Endodermal cell (in vitro differentiated cells): ENCODE measurements at regions not wholly inside any gene's neighbourhood (a gene's known extent, or its start where the extent isn't known, plus 50 kb on each side); places are given as distances from the start of the nearest gene placed in this dataset.

Experiments used
- DNase-seq: peaks from one replicate; pipeline ENCODE4 v3.0.0-alpha.2; 2017
- H3K27ac ChIP-seq: 2 replicates; pipeline ENCODE4 v1.5.1; 2013; ENCODE audit warnings: mild to moderate bottlenecking, low read depth, low read length, moderate library complexity
- H3K27me3 ChIP-seq: 2 replicates; pipeline ENCODE4 v1.6.1; 2013; ENCODE audit warnings: mild to moderate bottlenecking, low read length, moderate library complexity; ENCODE audit not compliant: insufficient read depth, control insufficient read depth, poor library complexity, severe bottlenecking
- H3K36me3 ChIP-seq: 2 replicates; pipeline ENCODE4 v1.7.0; 2013; ENCODE audit warnings: mild to moderate bottlenecking, low read length, moderate library complexity; ENCODE audit not compliant: control insufficient read depth, insufficient read depth
- H3K4me1 ChIP-seq: one replicate; pipeline ENCODE4 v1.7.0; 2013; ENCODE audit warnings: low read length; ENCODE audit not compliant: control insufficient read depth, insufficient read depth
- H3K4me3 ChIP-seq: 2 replicates; pipeline ENCODE4 v1.5.1; 2013; ENCODE audit warnings: mild to moderate bottlenecking, low read length, moderate library complexity
- H3K9ac ChIP-seq: 2 replicates; pipeline ENCODE4 v1.6.1; 2013; ENCODE audit warnings: mild to moderate bottlenecking, low read length, moderate library complexity; ENCODE audit not compliant: poor library complexity, severe bottlenecking; ENCODE audit errors: extremely low read depth
- H3K9me3 ChIP-seq: 2 replicates; pipeline ENCODE4 v1.6.1; 2013; ENCODE audit warnings: mild to moderate bottlenecking, low read length, moderate library complexity; ENCODE audit not compliant: control insufficient read depth
- H3K27ac Mint-ChIP-seq: 2 replicates; pipeline ENCODE4 v1.8.0; 2020; ENCODE audit warnings: mixed read lengths
- H3K27me3 Mint-ChIP-seq: 2 replicates; pipeline ENCODE4 v1.8.0; 2021; ENCODE audit warnings: mild to moderate bottlenecking, mixed read lengths; ENCODE audit not compliant: insufficient read depth
- H3K36me3 Mint-ChIP-seq: 2 replicates; pipeline ENCODE4 v1.8.0; 2020; ENCODE audit warnings: low read depth, mixed read lengths
- H3K4me1 Mint-ChIP-seq: 2 replicates; pipeline ENCODE4 v1.8.0; 2020; ENCODE audit warnings: mixed read lengths
- H3K4me3 Mint-ChIP-seq: 2 replicates; pipeline ENCODE4 v1.8.0; 2020; ENCODE audit warnings: mild to moderate bottlenecking, moderate library complexity, mixed read lengths
- H3K9me3 Mint-ChIP-seq: 2 replicates; pipeline ENCODE4 v1.8.0; 2020; ENCODE audit warnings: mild to moderate bottlenecking, mixed read lengths
- WGBS, 2 experiments: methylation state at CpG; one replicate each; pipeline versions ENCODE4 v1.1.5 to v1.1.7; 2013; ENCODE audit warnings: missing lambda C conversion rate in 2 of 2, mixed read lengths in 1 of 2; ENCODE audit not compliant: insufficient coverage in 1 of 2, insufficient read length in 1 of 2; 5-methylcytosine and 5-hydroxymethylcytosine counted together
- TF ChIP-seq, protein P1 (sequence below): fragments of 200-600 bp; sonication (generic); conservative IDR thresholded peaks from 2 replicates; pipeline ENCODE4 v1.5.0; 2021; ENCODE audit warnings: antibody characterized with exemption, mild to moderate bottlenecking

DNA sequence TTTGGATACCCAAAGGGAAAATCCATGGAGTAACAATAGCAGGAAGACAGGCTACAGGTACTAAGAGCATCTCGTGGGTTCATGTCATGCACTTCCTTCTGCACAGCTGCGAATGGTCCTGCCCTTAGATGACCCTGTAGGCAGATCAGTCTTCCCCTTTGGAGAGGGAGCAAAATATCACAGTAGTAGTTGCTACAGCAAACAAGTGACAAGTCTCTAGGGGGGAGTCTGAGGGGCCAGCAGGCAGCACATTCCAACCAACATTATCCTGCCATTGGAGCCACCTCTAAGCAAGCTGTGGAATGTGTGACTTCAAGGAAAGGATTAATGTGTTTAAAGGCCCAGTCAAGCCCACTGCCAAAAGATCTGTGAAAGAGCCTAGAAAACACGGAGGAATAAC is 273.2 kb upstream of the PARD3B start:
- Histone ChIP-seq H3K27me3 (no peaks in the 10 kb centered on the region), H3K27ac (no peak overlapping the region), H3K4me3 (no peak overlapping the region), H3K4me1 (peaks cover 6% of the 10 kb centered on the region), H3K9me3 (peaks cover 22% of the 10 kb centered on the region), H3K9ac (no peak overlapping the region), H3K36me3 (no peaks in the 10 kb centered on the region)
- WGBS, 2 experiments, result 44 to 55% methylated on average over 3 of the region's 3 CpGs
- Mint-ChIP-seq H3K27me3 (peaks cover 23% of the 10 kb centered on the region), H3K36me3 (peaks cover 6% of the 10 kb centered on the region), H3K4me1 (peaks cover 16% of the 10 kb centered on the region), H3K4me3 (no peak overlapping the region), H3K27ac (peak overlapping the region; percentile 62), H3K9me3 (peaks cover 22% of the 10 kb centered on the region)
- TF ChIP-seq, protein P1, sequence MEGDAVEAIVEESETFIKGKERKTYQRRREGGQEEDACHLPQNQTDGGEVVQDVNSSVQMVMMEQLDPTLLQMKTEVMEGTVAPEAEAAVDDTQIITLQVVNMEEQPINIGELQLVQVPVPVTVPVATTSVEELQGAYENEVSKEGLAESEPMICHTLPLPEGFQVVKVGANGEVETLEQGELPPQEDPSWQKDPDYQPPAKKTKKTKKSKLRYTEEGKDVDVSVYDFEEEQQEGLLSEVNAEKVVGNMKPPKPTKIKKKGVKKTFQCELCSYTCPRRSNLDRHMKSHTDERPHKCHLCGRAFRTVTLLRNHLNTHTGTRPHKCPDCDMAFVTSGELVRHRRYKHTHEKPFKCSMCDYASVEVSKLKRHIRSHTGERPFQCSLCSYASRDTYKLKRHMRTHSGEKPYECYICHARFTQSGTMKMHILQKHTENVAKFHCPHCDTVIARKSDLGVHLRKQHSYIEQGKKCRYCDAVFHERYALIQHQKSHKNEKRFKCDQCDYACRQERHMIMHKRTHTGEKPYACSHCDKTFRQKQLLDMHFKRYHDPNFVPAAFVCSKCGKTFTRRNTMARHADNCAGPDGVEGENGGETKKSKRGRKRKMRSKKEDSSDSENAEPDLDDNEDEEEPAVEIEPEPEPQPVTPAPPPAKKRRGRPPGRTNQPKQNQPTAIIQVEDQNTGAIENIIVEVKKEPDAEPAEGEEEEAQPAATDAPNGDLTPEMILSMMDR, result no peak
- peak; percentile 81 for DNase-seq

GRCh38 chr2:204272610-204273287 is 272.5 kb upstream of the PARD3B start:
- no peak overlapping the region for H3K4me3 Mint-ChIP-seq
- peaks cover 21% of the 10 kb centered on the region for H3K4me1 Mint-ChIP-seq
- WGBS, 2 experiments, result 78 to 89% methylated on average over 1 to 2 of the region's 2 CpGs

GRCh38 chr2:204274429-204274828 is 270.8 kb upstream of the PARD3B start:
- TF ChIP-seq, protein P1, result no peak
- Histone ChIP-seq H3K4me1 (peaks cover 6% of the 10 kb centered on the region), H3K27me3 (no peaks in the 10 kb centered on the region), H3K9ac (no peak overlapping the region), H3K27ac (no peak overlapping the region), H3K36me3 (no peaks in the 10 kb centered on the region), H3K9me3 (peaks cover 22% of the 10 kb centered on the region), H3K4me3 (no peak overlapping the region)
- no peak for DNase-seq
- no peak overlapping the region for H3K27ac Mint-ChIP-seq
- H3K4me1 Mint-ChIP-seq, result peaks cover 21% of the 10 kb centered on the region
- no peak overlapping the region for H3K4me3 Mint-ChIP-seq
- H3K27me3 Mint-ChIP-seq, result peaks cover 33% of the 10 kb centered on the region
- 92 to 100% methylated on average over 2 of the region's 2 CpGs for WGBS, 2 experiments
- H3K9me3 Mint-ChIP-seq, result peaks cover 18% of the 10 kb centered on the region
- peaks cover 6% of the 10 kb centered on the region for H3K36me3 Mint-ChIP-seq

More at GRCh38 chr2:204272610-204273287, 272.5 kb upstream of the PARD3B start:
- peaks cover 6% of the 10 kb centered on the region for H3K4me1 ChIP-seq
- TF ChIP-seq, protein P1, result no peak
- H3K36me3 ChIP-seq, result no peaks in the 10 kb centered on the region
- Mint-ChIP-seq H3K27ac (peak overlapping the region; percentile 44), H3K36me3 (peaks cover 6% of the 10 kb centered on the region), H3K27me3 (peaks cover 25% of the 10 kb centered on the region), H3K9me3 (peaks cover 22% of the 10 kb centered on the region)
- no peak overlapping the region for H3K9ac ChIP-seq
- DNase-seq, result no peak
- no peak overlapping the region for H3K27ac ChIP-seq
- H3K27me3 ChIP-seq, result no peaks in the 10 kb centered on the region
- H3K9me3 ChIP-seq, result peaks cover 22% of the 10 kb centered on the region
- H3K4me3 ChIP-seq, result no peak overlapping the region
